ENCODE measurements at regions not wholly inside any gene's neighbourhood (a gene's known extent, or its start where the extent isn't known, plus 50 kb on each side); places are given as distances from the start of the nearest gene placed in this dataset.

DNA sequence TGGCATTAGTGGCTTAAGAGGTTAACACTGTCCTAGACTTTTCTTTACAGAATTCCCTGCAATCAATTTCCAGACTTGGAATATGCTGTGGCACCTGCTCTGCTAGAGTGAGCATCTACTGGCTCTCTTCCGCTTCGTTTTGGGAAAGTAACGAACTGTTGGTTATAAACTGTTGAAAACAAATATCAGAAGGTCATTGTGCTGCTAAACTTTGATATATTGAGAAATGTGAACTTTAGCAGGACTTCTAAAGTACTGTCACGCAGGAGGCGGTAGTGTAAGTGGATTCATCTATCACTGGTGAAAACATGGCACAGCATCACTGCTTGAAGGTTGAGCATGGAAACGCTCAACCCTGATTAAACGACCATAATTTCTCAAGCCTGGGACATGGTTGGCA, 348.9 kb downstream of the FLRT2 start:
- TF ChIP-seq, protein P1, sequence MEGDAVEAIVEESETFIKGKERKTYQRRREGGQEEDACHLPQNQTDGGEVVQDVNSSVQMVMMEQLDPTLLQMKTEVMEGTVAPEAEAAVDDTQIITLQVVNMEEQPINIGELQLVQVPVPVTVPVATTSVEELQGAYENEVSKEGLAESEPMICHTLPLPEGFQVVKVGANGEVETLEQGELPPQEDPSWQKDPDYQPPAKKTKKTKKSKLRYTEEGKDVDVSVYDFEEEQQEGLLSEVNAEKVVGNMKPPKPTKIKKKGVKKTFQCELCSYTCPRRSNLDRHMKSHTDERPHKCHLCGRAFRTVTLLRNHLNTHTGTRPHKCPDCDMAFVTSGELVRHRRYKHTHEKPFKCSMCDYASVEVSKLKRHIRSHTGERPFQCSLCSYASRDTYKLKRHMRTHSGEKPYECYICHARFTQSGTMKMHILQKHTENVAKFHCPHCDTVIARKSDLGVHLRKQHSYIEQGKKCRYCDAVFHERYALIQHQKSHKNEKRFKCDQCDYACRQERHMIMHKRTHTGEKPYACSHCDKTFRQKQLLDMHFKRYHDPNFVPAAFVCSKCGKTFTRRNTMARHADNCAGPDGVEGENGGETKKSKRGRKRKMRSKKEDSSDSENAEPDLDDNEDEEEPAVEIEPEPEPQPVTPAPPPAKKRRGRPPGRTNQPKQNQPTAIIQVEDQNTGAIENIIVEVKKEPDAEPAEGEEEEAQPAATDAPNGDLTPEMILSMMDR (conservative IDR thresholded peaks at IDR 0.05; ENCODE audit: low read depth, low read length) = no peak
- no peaks in the 10 kb centered on the region for H3K27me3 ChIP-seq (ENCODE audit: insufficient read depth, low read depth)
- no peak overlapping the region for H3K4me3 ChIP-seq (IDR thresholded peaks at IDR 0.05; ENCODE audit: insufficient read depth, low read depth, low read length)
- H2AFZ ChIP-seq (ENCODE audit: low read depth) = no peak overlapping the region
- no peaks in the 10 kb centered on the region for H3K79me2 ChIP-seq (ENCODE audit: insufficient read depth, low read depth)
- no peak overlapping the region for H3K27ac ChIP-seq
- H3K9ac ChIP-seq = no peak overlapping the region
- no peaks in the 10 kb centered on the region for H3K4me1 ChIP-seq (ENCODE audit: low read depth, poor library complexity, severe bottlenecking)
- no peaks in the 10 kb centered on the region for H3K36me3 ChIP-seq (ENCODE audit: insufficient read depth)
- no peaks in the 10 kb centered on the region for H4K20me1 ChIP-seq (ENCODE audit: insufficient read depth)
- H3K4me2 ChIP-seq = no peak overlapping the region

- Histone ChIP-seq H2AFZ (ENCODE audit: low read depth) (no peak overlapping the region), H3K4me3 (IDR thresholded peaks at IDR 0.05; ENCODE audit: insufficient read depth, low read depth, low read length) (no peak overlapping the region), H3K27ac (no peak overlapping the region), H3K4me1 (ENCODE audit: low read depth, poor library complexity, severe bottlenecking) (no peaks in the 10 kb centered on the region), H3K4me2 (no peak overlapping the region), H3K27me3 (ENCODE audit: insufficient read depth, low read depth) (no peaks in the 10 kb centered on the region), H3K9ac (no peak overlapping the region), H3K79me2 (ENCODE audit: insufficient read depth, low read depth) (no peaks in the 10 kb centered on the region), H3K36me3 (ENCODE audit: insufficient read depth) (no peaks in the 10 kb centered on the region), H4K20me1 (ENCODE audit: insufficient read depth) (no peaks in the 10 kb centered on the region)
- TF ChIP-seq, protein P1 (conservative IDR thresholded peaks at IDR 0.05; ENCODE audit: low read depth, low read length) = no peak
These were observed 343.1 kb downstream of the FLRT2 start for GRCh38 chr14:85873006-85873405.

DNA sequence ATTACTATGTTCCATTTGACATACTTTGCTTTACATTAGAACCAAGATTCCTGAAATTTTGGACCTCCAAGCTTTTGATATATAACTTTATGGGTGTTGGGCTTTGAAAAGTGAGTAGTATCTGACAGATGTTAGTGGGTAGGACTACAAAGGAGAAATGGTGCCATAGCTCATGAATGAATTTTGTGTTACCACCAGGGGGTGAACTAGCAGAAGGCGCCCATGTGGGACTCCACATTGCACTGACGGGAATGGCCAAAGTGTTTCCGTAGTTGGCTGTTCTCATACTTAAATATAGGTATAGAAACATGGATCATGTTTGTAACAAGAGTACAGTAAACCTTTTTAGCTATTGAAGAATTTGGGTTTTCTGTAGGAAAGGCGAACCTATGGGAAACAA, 337.5 kb downstream of the FLRT2 start:
- no peaks in the 10 kb centered on the region for H4K20me1 ChIP-seq (ENCODE audit: insufficient read depth)
- no peak overlapping the region for H3K4me2 ChIP-seq
- no peaks in the 10 kb centered on the region for H3K27me3 ChIP-seq (ENCODE audit: insufficient read depth, low read depth)
- H2AFZ ChIP-seq (ENCODE audit: low read depth) = no peak overlapping the region
- H3K36me3 ChIP-seq (ENCODE audit: insufficient read depth) = no peaks in the 10 kb centered on the region
- no peak overlapping the region for H3K4me3 ChIP-seq (IDR thresholded peaks at IDR 0.05; ENCODE audit: insufficient read depth, low read depth, low read length)
- H3K9ac ChIP-seq = no peak overlapping the region
- no peak overlapping the region for H3K27ac ChIP-seq
- TF ChIP-seq, protein P1 (conservative IDR thresholded peaks at IDR 0.05; ENCODE audit: low read depth, low read length) = no peak
- no peaks in the 10 kb centered on the region for H3K79me2 ChIP-seq (ENCODE audit: insufficient read depth, low read depth)
- no peaks in the 10 kb centered on the region for H3K4me1 ChIP-seq (ENCODE audit: low read depth, poor library complexity, severe bottlenecking)

GRCh38 chr14:85865701-85866100, 335.8 kb downstream of the FLRT2 start:
- no peak overlapping the region for H3K9ac ChIP-seq
- no peaks in the 10 kb centered on the region for H4K20me1 ChIP-seq (ENCODE audit: insufficient read depth)
- no peaks in the 10 kb centered on the region for H3K79me2 ChIP-seq (ENCODE audit: insufficient read depth, low read depth)
- H3K27me3 ChIP-seq (ENCODE audit: insufficient read depth, low read depth) = no peaks in the 10 kb centered on the region
- H3K4me1 ChIP-seq (ENCODE audit: low read depth, poor library complexity, severe bottlenecking) = no peaks in the 10 kb centered on the region
- H3K4me3 ChIP-seq (IDR thresholded peaks at IDR 0.05; ENCODE audit: insufficient read depth, low read depth, low read length) = no peak overlapping the region
- H3K36me3 ChIP-seq (ENCODE audit: insufficient read depth) = no peaks in the 10 kb centered on the region
- TF ChIP-seq, protein P1 (conservative IDR thresholded peaks at IDR 0.05; ENCODE audit: low read depth, low read length) = no peak
- H3K4me2 ChIP-seq = no peak overlapping the region
- no peak overlapping the region for H3K27ac ChIP-seq
- H2AFZ ChIP-seq (ENCODE audit: low read depth) = no peak overlapping the region

All from KMS-11 (cell line).